ENCODE measurements at regions not wholly inside any gene's neighbourhood (a gene's known extent, or its start where the extent isn't known, plus 50 kb on each side); places are given as distances from the start of the nearest gene placed in this dataset.

- no peak for ATAC-seq
Measured at GRCh38 chr7:113456533-113456932, 338.2 kb upstream of the SMIM30 start.

- ATAC-seq, result no peak
Measured at GRCh38 chr7:113454597-113455169, 336.3 kb upstream of the SMIM30 start.

- ATAC-seq, result no peak
Measured at GRCh38 chr7:113452245-113452644, 333.9 kb upstream of the SMIM30 start.

- ATAC-seq, result no peak
Measured at GRCh38 chr7:113446791-113447190, 328.4 kb upstream of the SMIM30 start.

- ATAC-seq, result no peak
Measured at GRCh38 chr7:113446391-113446790, 328.0 kb upstream of the SMIM30 start.

- ATAC-seq, result no peak
Measured at GRCh38 chr7:113444261-113444660, 325.9 kb upstream of the SMIM30 start.

GRCh38 chr7:113440173-113440572 is 321.8 kb upstream of the SMIM30 start:
- ATAC-seq, result no peak

GRCh38 chr7:113431406-113431805 is 313.1 kb upstream of the SMIM30 start:
- ATAC-seq, result no peak

GRCh38 chr7:113424185-113424817 is 305.9 kb upstream of the SMIM30 start:
- no peak for ATAC-seq

- ATAC-seq, result peak; percentile 88
Measured at GRCh38 chr7:113421696-113422330, 303.5 kb upstream of the SMIM30 start.

GRCh38 chr7:113414401-113415035 is 296.2 kb upstream of the SMIM30 start:
- ATAC-seq, result no peak

- ATAC-seq, result no peak
Measured at GRCh38 chr7:113412410-113412809, 294.1 kb upstream of the SMIM30 start.

GRCh38 chr7:113410796-113411195 is 292.4 kb upstream of the SMIM30 start:
- no peak for ATAC-seq

GRCh38 chr7:113408999-113409398 is 290.6 kb upstream of the SMIM30 start:
- ATAC-seq, result no peak

- no peak for ATAC-seq
Measured at GRCh38 chr7:113405296-113406056, 287.1 kb upstream of the SMIM30 start.

- no peak for ATAC-seq
Measured at GRCh38 chr7:113404245-113404644, 285.9 kb upstream of the SMIM30 start.

- ATAC-seq, result no peak
Measured at GRCh38 chr7:113402482-113402881, 284.1 kb upstream of the SMIM30 start.

GRCh38 chr7:113402005-113402404 is 283.7 kb upstream of the SMIM30 start:
- no peak for ATAC-seq

- ATAC-seq, result no peak
Measured at GRCh38 chr7:113394856-113395255, 276.5 kb upstream of the SMIM30 start.

GRCh38 chr7:113392841-113393540 is 274.6 kb upstream of the SMIM30 start:
- ATAC-seq, result no peak

GRCh38 chr7:113392421-113392820 is 274.1 kb upstream of the SMIM30 start:
- ATAC-seq, result no peak

GRCh38 chr7:113389112-113389646 is 270.8 kb upstream of the SMIM30 start:
- no peak for ATAC-seq

Data from esophagus mucosa (tissue), 1 donor.